HepG2 (cell line): ENCODE measurements at regions not wholly inside any gene's neighbourhood (a gene's known extent, or its start where the extent isn't known, plus 50 kb on each side); places are given as distances from the start of the nearest gene placed in this dataset.

ENCODE experiments used
- ATAC-seq: fragments of 200-7000 bp; cut with Tn5 transposase; 3 replicates; pipeline ENCODE4 v1.9.1; 2020; ENCODE audit warnings: mild to moderate bottlenecking, moderate library complexity
- BruUV-seq: library from RNA; stranded (reverse); fragments of 400-500 nt; replicated peaks from 2 replicates; lab custom pipeline; 2021; lab: Mats Ljungman, UMichigan
- CTCF ChIA-PET: fragments of 300-600 bp; formaldehyde crosslinking; extraction: SDS; loops from one replicate; lab custom pipeline; 2021; ENCODE audit warnings: low total read pairs, inconsistent platforms, low intra/inter-chr PET ratio; lab: Yijun Ruan, JAX
- POLR2A ChIA-PET: fragments of 350-600 bp; sonication (Branson Sonifier 250); formaldehyde crosslinking; loops from one replicate; lab custom pipeline; 2020; ENCODE audit warnings: antibody characterized with exemption, inconsistent platforms; lab: Yijun Ruan, JAX
- DNase-seq: peaks from one replicate; pipeline ENCODE4 v3.0.0-alpha.2; 2015; ENCODE audit warnings: low spot score
- FAIRE-seq: peaks from 3 replicates; lab custom pipeline; 2011; peaks lifted over from hg19 to GRCh38; lab: Jason Lieb, UNC
- H2AFZ ChIP-seq: one replicate; pipeline ENCODE4 v1.6.1; 2011; ENCODE audit warnings: low read length, inconsistent platforms
- H3K27ac ChIP-seq: fragments of 300-600 bp; 3 replicates; pipeline ENCODE4 v1.8.0; 2011; ENCODE audit warnings: mixed run types, mild to moderate bottlenecking, mixed read lengths, low read length, inconsistent platforms; ENCODE audit not compliant: insufficient read depth; ENCODE audit errors: extremely low read length
- H3K27me3 ChIP-seq, 2 experiments: fragments of 200-600 bp in 1 of 2; 2 replicates in 1 of 2; 3 replicates in 1 of 2; pipeline versions ENCODE4 v1.6.0 to v1.8.0; 2011; ENCODE audit warnings: low read length in 2 of 2, mild to moderate bottlenecking in 2 of 2, moderate library complexity in 2 of 2, inconsistent platforms in 1 of 2; ENCODE audit not compliant: insufficient read depth in 2 of 2, control insufficient read depth in 1 of 2
- H3K36me3 ChIP-seq, 2 experiments: fragments of 200-600 bp in 1 of 2; replicated peaks in 1 of 2; 2 replicates in 1 of 2; 3 replicates in 1 of 2; pipeline versions ENCODE4 v1.5.1 to v1.8.0; 2011; ENCODE audit warnings: low read length in 2 of 2, inconsistent platforms in 1 of 2; ENCODE audit not compliant: insufficient read depth in 2 of 2, control insufficient read depth in 1 of 2
- H3K4me1 ChIP-seq: 2 replicates; pipeline ENCODE4 v1.5.1; 2012; ENCODE audit warnings: low read length, inconsistent platforms; ENCODE audit not compliant: insufficient read depth
- H3K4me2 ChIP-seq: 2 replicates; pipeline ENCODE4 v1.6.0; 2011; ENCODE audit warnings: low read depth, low read length, inconsistent platforms
- H3K4me3 ChIP-seq, 3 experiments: fragments of 200-600 bp in 1 of 3; sonication (generic), shearing (Covaris generic) in 1 of 3; replicated peaks in 1 of 3; 2 replicates each; pipeline ENCODE4 v1.5.1; 2011 to 2016; ENCODE audit warnings: low read length in 3 of 3, inconsistent platforms in 2 of 3, low read depth in 2 of 3, mild to moderate bottlenecking in 2 of 3, control low read depth in 1 of 3, mixed read lengths in 1 of 3; ENCODE audit not compliant: insufficient read depth in 1 of 3
- H3K79me2 ChIP-seq: one replicate; pipeline ENCODE4 v1.6.1; 2011; ENCODE audit warnings: low read length, inconsistent platforms; ENCODE audit not compliant: insufficient read depth
- H3K9ac ChIP-seq: 2 replicates; pipeline ENCODE4 v1.6.0; 2011; ENCODE audit warnings: mild to moderate bottlenecking, low read depth, low read length, inconsistent platforms; ENCODE audit not compliant: insufficient read depth
- H3K9me3 ChIP-seq: 2 replicates; pipeline ENCODE4 v1.5.1; 2012; ENCODE audit warnings: mild to moderate bottlenecking, low read length
- H4K20me1 ChIP-seq: 2 replicates; pipeline ENCODE4 v1.6.0; 2011; ENCODE audit warnings: inconsistent platforms, mild to moderate bottlenecking, low read length, moderate library complexity; ENCODE audit not compliant: insufficient read depth
- CC2D1A ChIP-seq: sonication (generic); formaldehyde crosslinking; IDR thresholded peaks from 2 replicates; pipeline ENCODE4 v1.8.1; 2023; ENCODE audit warnings: mild to moderate bottlenecking, missing genetic modification reagents
- FOXA1 ChIP-seq, 2 experiments: fragments of 450-650 bp in 1 of 2; sonication (generic) in 1 of 2; formaldehyde crosslinking in 1 of 2; IDR thresholded peaks; 2 replicates each; pipeline versions ENCODE4 v1.4.0 to v1.6.1; 2016 to 2020; ENCODE audit warnings: missing genetic modification reagents in 1 of 2
- FOXP1 ChIP-seq, 2 experiments: fragments of 450-650 bp in 1 of 2; IDR thresholded peaks; 2 replicates each; pipeline ENCODE4 v1.6.1; 2017 to 2018; ENCODE audit warnings: antibody characterized with exemption in 1 of 2
- IKZF4 ChIP-seq: sonication (generic); formaldehyde crosslinking; IDR thresholded peaks from 2 replicates; pipeline ENCODE4 v1.5.1; 2020; ENCODE audit warnings: borderline replicate concordance, mild to moderate bottlenecking, low read depth, missing genetic modification reagents; ENCODE audit errors: not compliant biosample characterization
- JARID2 ChIP-seq: sonication (generic); formaldehyde crosslinking; IDR thresholded peaks from 2 replicates; pipeline ENCODE4 v1.8.1; 2023; ENCODE audit warnings: missing genetic modification reagents, inconsistent platforms; ENCODE audit not compliant: insufficient replicate concordance
- MATR3 ChIP-seq: sonication (generic); formaldehyde crosslinking; IDR thresholded peaks from 2 replicates; pipeline ENCODE4 v1.4.0; 2020; ENCODE audit warnings: missing genetic modification reagents
- NCOA5 ChIP-seq: sonication (generic); formaldehyde crosslinking; IDR thresholded peaks from 2 replicates; pipeline ENCODE4 v1.4.0; 2020; ENCODE audit warnings: missing genetic modification reagents
- POGZ ChIP-seq: sonication (generic); formaldehyde crosslinking; IDR thresholded peaks from 2 replicates; pipeline ENCODE4 v1.4.0; 2020; ENCODE audit warnings: mild to moderate bottlenecking, missing genetic modification reagents
- SNAI1 ChIP-seq: sonication (generic); formaldehyde crosslinking; IDR thresholded peaks from 2 replicates; pipeline ENCODE4 v1.5.0; 2020; ENCODE audit warnings: mild to moderate bottlenecking, missing genetic modification reagents, borderline replicate concordance
- THYN1 ChIP-seq: sonication (generic); formaldehyde crosslinking; IDR thresholded peaks from 2 replicates; pipeline ENCODE4 v1.8.1; 2023; ENCODE audit warnings: low read depth, mild to moderate bottlenecking, moderate library complexity, missing genetic modification reagents, borderline replicate concordance
- XBP1 ChIP-seq: sonication (generic); formaldehyde crosslinking; IDR thresholded peaks from 2 replicates; pipeline ENCODE4 v1.5.0; 2020; ENCODE audit warnings: missing genetic modification reagents
- ZNF33B ChIP-seq: sonication (generic); formaldehyde crosslinking; IDR thresholded peaks from 2 replicates; pipeline ENCODE4 v1.5.1; 2020; ENCODE audit warnings: mild to moderate bottlenecking, missing genetic modification reagents
- ZNF354B ChIP-seq: sonication (generic); formaldehyde crosslinking; IDR thresholded peaks from 2 replicates; pipeline ENCODE4 v1.8.0; 2022; ENCODE audit warnings: mild to moderate bottlenecking, missing genetic modification reagents
- ZNF383 ChIP-seq: sonication (generic); formaldehyde crosslinking; IDR thresholded peaks from 2 replicates; pipeline ENCODE4 v1.4.0; 2020; ENCODE audit warnings: missing genetic modification reagents, mild to moderate bottlenecking, borderline replicate concordance
- ZNF501 ChIP-seq: sonication (generic); formaldehyde crosslinking; IDR thresholded peaks from 2 replicates; pipeline ENCODE4 v1.5.1; 2020; ENCODE audit warnings: mild to moderate bottlenecking, moderate library complexity, missing genetic modification reagents
- ZNF839 ChIP-seq: sonication (generic); formaldehyde crosslinking; IDR thresholded peaks from 2 replicates; pipeline ENCODE4 v1.4.0; 2020; ENCODE audit warnings: missing genetic modification reagents, mild to moderate bottlenecking, borderline replicate concordance
- ZSCAN25 ChIP-seq: sonication (generic); formaldehyde crosslinking; IDR thresholded peaks from 2 replicates; pipeline ENCODE4 v1.8.0; 2022; ENCODE audit warnings: mild to moderate bottlenecking, missing genetic modification reagents
- WGBS: methylation state at CpG from one replicate; pipeline ENCODE4 v1.1.6; 2017; ENCODE audit warnings: low lambda C conversion rate; 5-methylcytosine and 5-hydroxymethylcytosine counted together
- in situ Hi-C: cut with HindIII; loops from 2 replicates; pipeline ENCODE4 v1.10.0; 2017; ENCODE audit warnings: low pct_unique_long_range_greater_than_20kb; ENCODE audit not compliant: extremely low pct_ligation_motif_present
- intact Hi-C: fragments of 100-400 bp; cut with micrococcal nuclease; formaldehyde crosslinking; loops from one replicate; pipeline ENCODE4 v1.10.0; 2022; ENCODE audit not compliant: unreplicated experiment
- TF ChIP-seq, protein P1 (sequence below): sonication (generic); formaldehyde crosslinking; IDR thresholded peaks from 2 replicates; pipeline ENCODE4 v1.5.0; 2020; ENCODE audit warnings: missing genetic modification reagents, mild to moderate bottlenecking, borderline replicate concordance
- TF ChIP-seq, protein P2 (sequence below): sonication (generic); formaldehyde crosslinking; IDR thresholded peaks from 2 replicates; pipeline ENCODE4 v1.5.0; 2020; ENCODE audit warnings: mild to moderate bottlenecking, missing genetic modification reagents
- TF ChIP-seq, protein P3 (sequence below): IDR thresholded peaks from 2 replicates; pipeline ENCODE4 v1.6.1; 2012; ENCODE audit warnings: low read depth, low read length, improper control_type of control experiment

DNA sequence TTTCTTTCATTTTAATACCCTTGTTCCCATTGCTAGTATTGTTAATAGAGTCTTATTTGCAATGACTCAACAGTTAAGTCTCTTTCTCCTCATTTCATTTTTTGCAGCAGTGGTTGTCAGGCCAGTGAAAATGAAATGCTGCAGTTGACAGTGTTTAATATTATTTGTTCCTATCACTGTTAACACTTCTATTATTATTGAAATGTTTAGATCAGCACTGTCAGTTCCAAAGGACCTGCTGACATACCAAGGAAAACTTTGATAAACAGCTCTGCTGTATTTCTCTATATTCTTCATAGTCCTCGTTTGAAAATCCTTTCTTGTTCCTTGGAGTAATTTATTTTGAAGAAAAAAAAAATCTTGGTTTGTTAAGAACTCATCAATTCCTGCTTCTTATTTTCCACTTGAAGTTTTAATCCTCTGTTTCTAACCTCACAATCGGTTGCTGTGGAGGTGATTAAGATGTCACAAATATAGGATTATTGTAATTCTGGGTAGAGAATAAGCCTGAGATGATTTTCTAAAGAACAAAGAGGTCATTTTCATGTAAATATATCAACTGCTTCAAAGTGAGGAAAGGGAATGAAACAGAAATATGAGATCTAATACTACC, 1065.9 kb upstream of the CITED2 start (continued):
- no peak for TF ChIP-seq SNAI1 (CRISPR knock-in tag)
- no peak for TF ChIP-seq ZNF501

DNA sequence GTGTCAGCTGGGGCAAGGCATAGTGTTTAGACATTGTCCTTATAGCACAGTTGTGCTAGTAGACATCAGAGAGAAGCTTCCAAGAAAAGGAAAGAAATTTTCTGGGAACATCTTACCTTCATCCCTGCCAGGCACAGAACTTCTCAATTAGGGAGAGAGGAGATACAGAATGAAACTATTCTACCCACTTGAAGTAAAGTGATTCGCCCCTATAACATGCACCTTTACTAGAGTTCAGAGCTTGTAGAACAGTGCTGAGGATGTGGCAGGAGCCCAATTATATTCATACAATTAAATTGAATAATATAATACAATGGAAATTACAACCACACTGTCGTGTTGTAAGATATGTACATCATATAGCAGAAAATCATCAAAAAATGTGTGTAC, 1063.9 kb upstream of the CITED2 start:
- no peaks in the 10 kb centered on the region for H3K36me3 ChIP-seq
- no peaks in the 10 kb centered on the region for H3K79me2 ChIP-seq
- H3K27ac ChIP-seq: no peak overlapping the region
- no peak for ATAC-seq
- no peaks in the 10 kb centered on the region for H4K20me1 ChIP-seq
- intact Hi-C loops: no loop called here
- no peak for DNase-seq
- no peak overlapping the region for H3K9ac ChIP-seq
- no peak for FAIRE-seq
- H3K4me3 ChIP-seq: no peak overlapping the region
- CTCF ChIA-PET: no interaction called here
- BruUV-seq: no TSS peak
- WGBS: 32% methylated on average over 2 of the region's 2 CpGs
- peaks cover 27% of the 10 kb centered on the region for H3K9me3 ChIP-seq
- H3K4me2 ChIP-seq: no peak overlapping the region
- peaks cover 5% of the 10 kb centered on the region; the same call in 1 of the 2 replicates for H3K4me1 ChIP-seq
- H2AFZ ChIP-seq: no peak overlapping the region
- H3K27me3 ChIP-seq: no peaks in the 10 kb centered on the region
- in situ Hi-C loops: loop anchor here (25.0 kb wide), 1 partner anchor 1076 kb away; the partner anchor contains the start of gene CITED2
- POLR2A ChIA-PET: no interaction called here
- TF ChIP-seq THYN1 (CRISPR knock-in tag) (no peak), JARID2 (CRISPR knock-in tag) (no peak), NCOA5 (CRISPR knock-in tag) (no peak), ZSCAN25 (CRISPR knock-in tag) (no peak), ZNF354B (CRISPR knock-in tag) (no peak), POGZ (CRISPR knock-in tag) (no peak), ZNF839 (CRISPR knock-in tag) (no peak), CC2D1A (CRISPR knock-in tag) (no peak), MATR3 (CRISPR knock-in tag) (no peak), FOXA1 (IDR thresholded peaks at IDR 0.05) (no peak), FOXA1 (CRISPR knock-in tag; IDR thresholded peaks at IDR 0.05) (no peak), IKZF4 (CRISPR knock-in tag) (no peak), ZNF33B (no peak), FOXP1 (IDR thresholded peaks at IDR 0.05) (no peak), FOXP1 (CRISPR knock-in tag; IDR thresholded peaks at IDR 0.05) (no peak), ZNF383 (CRISPR knock-in tag) (no peak), XBP1 (no peak)
- TF ChIP-seq, protein P1, sequence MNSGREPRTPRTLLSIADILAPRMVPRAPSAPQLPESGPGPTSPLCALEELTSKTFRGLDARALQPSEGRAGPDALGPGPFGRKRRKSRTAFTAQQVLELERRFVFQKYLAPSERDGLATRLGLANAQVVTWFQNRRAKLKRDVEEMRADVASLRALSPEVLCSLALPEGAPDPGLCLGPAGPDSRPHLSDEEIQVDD (CRISPR knock-in tag): no peak
- TF ChIP-seq, protein P2, sequence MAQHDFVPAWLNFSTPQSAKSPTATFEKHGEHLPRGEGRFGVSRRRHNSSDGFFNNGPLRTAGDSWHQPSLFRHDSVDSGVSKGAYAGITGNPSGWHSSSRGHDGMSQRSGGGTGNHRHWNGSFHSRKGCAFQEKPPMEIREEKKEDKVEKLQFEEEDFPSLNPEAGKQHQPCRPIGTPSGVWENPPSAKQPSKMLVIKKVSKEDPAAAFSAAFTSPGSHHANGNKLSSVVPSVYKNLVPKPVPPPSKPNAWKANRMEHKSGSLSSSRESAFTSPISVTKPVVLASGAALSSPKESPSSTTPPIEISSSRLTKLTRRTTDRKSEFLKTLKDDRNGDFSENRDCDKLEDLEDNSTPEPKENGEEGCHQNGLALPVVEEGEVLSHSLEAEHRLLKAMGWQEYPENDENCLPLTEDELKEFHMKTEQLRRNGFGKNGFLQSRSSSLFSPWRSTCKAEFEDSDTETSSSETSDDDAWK: no peak
- TF ChIP-seq, protein P3, sequence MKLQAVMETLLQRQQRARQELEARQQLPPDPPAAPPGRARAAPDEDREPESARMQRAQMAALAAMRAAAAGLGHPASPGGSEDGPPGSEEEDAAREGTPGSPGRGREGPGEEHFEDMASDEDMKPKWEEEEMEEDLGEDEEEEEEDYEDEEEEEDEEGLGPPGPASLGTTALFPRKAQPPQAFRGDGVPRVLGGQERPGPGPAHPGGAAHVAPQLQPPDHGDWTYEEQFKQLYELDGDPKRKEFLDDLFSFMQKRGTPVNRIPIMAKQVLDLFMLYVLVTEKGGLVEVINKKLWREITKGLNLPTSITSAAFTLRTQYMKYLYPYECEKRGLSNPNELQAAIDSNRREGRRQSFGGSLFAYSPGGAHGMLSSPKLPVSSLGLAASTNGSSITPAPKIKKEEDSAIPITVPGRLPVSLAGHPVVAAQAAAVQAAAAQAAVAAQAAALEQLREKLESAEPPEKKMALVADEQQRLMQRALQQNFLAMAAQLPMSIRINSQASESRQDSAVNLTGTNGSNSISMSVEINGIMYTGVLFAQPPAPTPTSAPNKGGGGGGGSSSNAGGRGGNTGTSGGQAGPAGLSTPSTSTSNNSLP: no peak
